ENCODE measurements at regions not wholly inside any gene's neighbourhood (a gene's known extent, or its start where the extent isn't known, plus 50 kb on each side); places are given as distances from the start of the nearest gene placed in this dataset.

GRCh38 chr2:239880396-239880795, 144.7 kb downstream of the NDUFA10 start:
- TF ChIP-seq POLR2AphosphoS5 (IDR thresholded peaks at IDR 0.05), result no peak
- no peak for TF ChIP-seq CTCF (IDR thresholded peaks at IDR 0.05)
- TF ChIP-seq EP300 (IDR thresholded peaks at IDR 0.05), result no peak
- no peak for TF ChIP-seq POLR2A (IDR thresholded peaks at IDR 0.05)

All from suprapubic skin (tissue), 4 donors.